Nephron progenitor cell (in vitro differentiated cells): ENCODE measurements at regions not wholly inside any gene's neighbourhood (a gene's known extent, or its start where the extent isn't known, plus 50 kb on each side); places are given as distances from the start of the nearest gene placed in this dataset.
"Not testable (repeated sequence)": the region's sequence is repeated elsewhere in the genome, so short reads cannot be mapped to it uniquely, and the experiment has no call there.

Experiments
- DNase-seq: peaks from one replicate; pipeline ENCODE4 v3.0.0; 2021
- H3K27ac Mint-ChIP-seq: 2 replicates; pipeline ENCODE4 v1.8.0; 2021; ENCODE audit warnings: mild to moderate bottlenecking, moderate library complexity, mixed read lengths
- H3K27me3 Mint-ChIP-seq: 2 replicates; pipeline ENCODE4 v1.8.0; 2021; ENCODE audit warnings: mild to moderate bottlenecking, low read depth, mixed read lengths; ENCODE audit not compliant: poor library complexity
- H3K36me3 Mint-ChIP-seq: 2 replicates; pipeline ENCODE4 v1.8.0; 2021; ENCODE audit warnings: low read depth, mixed read lengths
- H3K4me1 Mint-ChIP-seq: 2 replicates; pipeline ENCODE4 v1.8.0; 2021; ENCODE audit warnings: mixed read lengths
- H3K4me3 Mint-ChIP-seq: 2 replicates; pipeline ENCODE4 v1.8.0; 2021; ENCODE audit warnings: mild to moderate bottlenecking, moderate library complexity, mixed read lengths
- H3K9me3 Mint-ChIP-seq: 2 replicates; pipeline ENCODE4 v1.8.0; 2021; ENCODE audit warnings: mild to moderate bottlenecking, moderate library complexity, mixed read lengths
- CTCF ChIP-seq: fragments of 200-600 bp; sonication (generic); IDR thresholded peaks from 2 replicates; pipeline ENCODE4 v1.5.0; 2021; ENCODE audit warnings: antibody characterized with exemption

GRCh38 chr10:32141018-32141807 lies 85.0 kb upstream of the KIF5B start:
- peaks cover 3% of the 10 kb centered on the region for H3K27me3 Mint-ChIP-seq
- DNase-seq = no peak
- H3K27ac Mint-ChIP-seq = no peak overlapping the region
- H3K4me3 Mint-ChIP-seq = no peak overlapping the region
- H3K9me3 Mint-ChIP-seq = no peaks in the 10 kb centered on the region
- peaks cover 8% of the 10 kb centered on the region for H3K4me1 Mint-ChIP-seq
- no peaks in the 10 kb centered on the region for H3K36me3 Mint-ChIP-seq
- no peak for TF ChIP-seq CTCF

- Mint-ChIP-seq H3K4me3 (no peak overlapping the region), H3K9me3 (no peaks in the 10 kb centered on the region), H3K27ac (no peak overlapping the region), H3K36me3 (no peaks in the 10 kb centered on the region), H3K4me1 (peaks cover 8% of the 10 kb centered on the region), H3K27me3 (peaks cover 3% of the 10 kb centered on the region)
- no peak for DNase-seq
- no peak for TF ChIP-seq CTCF
These were observed 84.2 kb upstream of the KIF5B start for GRCh38 chr10:32140403-32140802.

DNA sequence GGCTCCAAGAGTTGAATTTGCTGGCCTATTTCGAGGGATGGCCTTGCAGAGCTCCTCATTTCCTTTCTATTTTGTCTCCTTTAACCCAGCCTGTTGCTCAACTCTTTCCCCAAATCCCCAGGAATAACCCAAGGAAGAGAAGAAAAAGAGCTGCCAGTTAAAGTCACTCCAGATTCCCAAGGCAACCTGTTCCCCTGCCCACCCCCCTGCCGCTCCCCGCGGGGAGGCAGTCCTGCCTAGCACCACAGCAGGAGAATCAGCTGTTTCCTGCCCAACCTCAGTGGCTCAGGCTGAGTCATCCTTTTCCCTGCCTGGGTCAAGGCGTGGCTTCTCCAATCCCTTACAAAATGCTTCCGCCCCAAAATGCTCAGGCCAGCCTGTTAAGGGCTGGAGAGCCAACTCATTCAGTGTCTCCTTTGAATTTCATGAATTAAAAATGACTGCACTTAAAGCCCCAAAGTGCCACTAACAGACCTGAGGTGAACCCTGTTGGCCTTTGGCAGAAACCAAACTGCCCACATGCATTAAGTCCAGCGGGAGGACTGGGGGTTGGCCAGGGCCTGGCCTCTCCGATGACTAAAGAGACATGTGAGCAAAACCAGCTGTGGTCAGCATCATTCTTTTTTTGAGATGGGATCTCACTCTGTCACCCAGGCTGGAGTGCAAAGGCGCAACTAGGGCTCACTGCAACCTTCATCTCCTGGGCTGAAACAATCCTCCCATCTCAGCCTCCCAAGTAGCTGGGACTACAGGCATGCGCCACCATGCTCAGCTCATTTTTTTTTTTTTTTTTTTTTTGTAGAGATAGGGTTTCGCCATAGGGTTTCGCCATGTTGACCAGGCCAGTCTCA lies 83.2 kb upstream of the KIF5B start:
- Mint-ChIP-seq H3K4me1 (peaks cover 8% of the 10 kb centered on the region), H3K9me3 (no peaks in the 10 kb centered on the region), H3K4me3 (no peak overlapping the region), H3K36me3 (no peaks in the 10 kb centered on the region), H3K27ac (no peak overlapping the region), H3K27me3 (peaks cover 3% of the 10 kb centered on the region)
- no peak for TF ChIP-seq CTCF
- peak; percentile 9 for DNase-seq

GRCh38 chr10:32136927-32137326 lies 80.7 kb upstream of the KIF5B start:
- H3K36me3 Mint-ChIP-seq, H3K4me1 Mint-ChIP-seq, H3K27me3 Mint-ChIP-seq, H3K9me3 Mint-ChIP-seq, H3K27ac Mint-ChIP-seq, H3K4me3 Mint-ChIP-seq, DNase-seq: not testable (repeated sequence)

DNA sequence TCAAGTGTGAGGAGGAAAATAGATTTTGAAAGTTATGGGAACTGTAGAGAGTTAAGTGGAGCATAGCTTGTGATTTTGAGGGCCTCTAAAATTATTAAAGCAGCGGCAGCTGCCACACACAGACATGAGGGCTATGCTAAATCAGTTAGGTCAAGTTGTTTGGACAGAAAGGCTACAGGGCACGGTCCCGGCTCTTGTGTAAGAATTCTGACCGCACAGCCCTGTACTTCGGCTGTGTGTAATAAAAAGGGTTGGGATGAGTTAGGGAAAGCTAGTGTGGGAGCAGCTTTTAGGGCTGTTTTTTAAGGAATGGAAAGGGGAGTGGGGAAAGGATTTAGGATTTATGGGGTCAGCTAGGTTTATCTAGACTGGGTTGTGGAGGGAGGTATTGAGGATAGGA lies 79.6 kb upstream of the KIF5B start:
- H3K4me3 Mint-ChIP-seq, H3K4me1 Mint-ChIP-seq, H3K27me3 Mint-ChIP-seq, H3K36me3 Mint-ChIP-seq, H3K9me3 Mint-ChIP-seq, H3K27ac Mint-ChIP-seq, DNase-seq: not testable (repeated sequence)

GRCh38 chr10:32132357-32132946 lies 76.2 kb upstream of the KIF5B start:
- no peak overlapping the region for H3K4me3 Mint-ChIP-seq
- no peaks in the 10 kb centered on the region for H3K27me3 Mint-ChIP-seq
- no peak for TF ChIP-seq CTCF
- no peak overlapping the region for H3K27ac Mint-ChIP-seq
- peak; percentile 14 for DNase-seq
- H3K4me1 Mint-ChIP-seq = no peaks in the 10 kb centered on the region
- H3K9me3 Mint-ChIP-seq = no peaks in the 10 kb centered on the region
- H3K36me3 Mint-ChIP-seq = no peaks in the 10 kb centered on the region
